Duodenal mucosa (tissue), 2 donors: ENCODE measurements at regions not wholly inside any gene's neighbourhood (a gene's known extent, or its start where the extent isn't known, plus 50 kb on each side); places are given as distances from the start of the nearest gene placed in this dataset.

Experiments
- H3K27ac ChIP-seq: one replicate; pipeline ENCODE4 v1.7.0; 2013; ENCODE audit warnings: low read depth, low read length
- H3K27me3 ChIP-seq, 2 donors: one replicate each; pipeline ENCODE4 v1.7.0; 2013; ENCODE audit warnings: low read length in 2 of 2, control low read depth in 1 of 2; ENCODE audit not compliant: insufficient read depth in 2 of 2, control insufficient read depth in 1 of 2
- H3K36me3 ChIP-seq, 2 donors: one replicate each; pipeline ENCODE4 v1.7.0; 2013; ENCODE audit warnings: low read length in 2 of 2, control low read depth in 1 of 2; ENCODE audit not compliant: insufficient read depth in 2 of 2, control insufficient read depth in 1 of 2
- H3K4me1 ChIP-seq, 2 donors: one replicate each; pipeline ENCODE4 v1.7.0; 2013; ENCODE audit warnings: low read length in 2 of 2, control low read depth in 1 of 2; ENCODE audit not compliant: insufficient read depth in 2 of 2, control insufficient read depth in 1 of 2
- H3K4me3 ChIP-seq, 2 donors: one replicate each; pipeline ENCODE4 v1.7.0; 2013; ENCODE audit warnings: low read length in 2 of 2, low read depth in 1 of 2
- H3K9ac ChIP-seq, 2 donors: one replicate each; pipeline ENCODE4 v1.7.0; 2013; ENCODE audit warnings: low read length in 2 of 2, low read depth in 1 of 2
- H3K9me3 ChIP-seq, 2 donors: one replicate each; pipeline ENCODE4 v1.7.0; 2013; ENCODE audit warnings: low read length in 2 of 2, control low read depth in 1 of 2; ENCODE audit not compliant: control insufficient read depth in 1 of 2

GRCh38 chr1:88219521-88219920, 464.6 kb upstream of the PKN2 start:
- Histone ChIP-seq H3K4me3 (no peak overlapping the region), H3K36me3 (no peaks in the 10 kb centered on the region), H3K27ac (no peak overlapping the region), H3K27me3 (no peaks in the 10 kb centered on the region), H3K4me1 (peaks cover 8 to 11% of the 10 kb centered on the region in 2 donors), H3K9me3 (no peaks in the 10 kb centered on the region), H3K9ac (no peak overlapping the region)

- Histone ChIP-seq H3K9ac (no peak overlapping the region), H3K4me1 (peaks cover 7 to 11% of the 10 kb centered on the region in 2 donors), H3K27ac (no peak overlapping the region), H3K4me3 (no peak overlapping the region), H3K36me3 (no peaks in the 10 kb centered on the region), H3K9me3 (no peaks in the 10 kb centered on the region), H3K27me3 (no peaks in the 10 kb centered on the region)
These were observed 462.7 kb upstream of the PKN2 start for GRCh38 chr1:88221411-88221810.

- Histone ChIP-seq H3K4me1 (no peaks in the 10 kb centered on the region), H3K27me3 (no peaks in the 10 kb centered on the region), H3K4me3 (no peak overlapping the region), H3K9me3 (no peaks in the 10 kb centered on the region), H3K36me3 (no peaks in the 10 kb centered on the region), H3K9ac (no peak overlapping the region), H3K27ac (no peak overlapping the region)
These were observed 459.2 kb upstream of the PKN2 start for GRCh38 chr1:88224906-88225305.

- no peaks in the 10 kb centered on the region for H3K36me3 ChIP-seq
- H3K27ac ChIP-seq = no peak overlapping the region
- no peaks in the 10 kb centered on the region for H3K27me3 ChIP-seq
- H3K4me1 ChIP-seq = no peaks in the 10 kb centered on the region
- H3K4me3 ChIP-seq = no peak overlapping the region
- no peak overlapping the region for H3K9ac ChIP-seq
- no peaks in the 10 kb centered on the region for H3K9me3 ChIP-seq
These were observed 456.0 kb upstream of the PKN2 start for GRCh38 chr1:88228114-88228513.

- Histone ChIP-seq H3K9ac (no peak overlapping the region), H3K4me1 (no peaks in the 10 kb centered on the region), H3K9me3 (no peaks in the 10 kb centered on the region), H3K4me3 (no peak overlapping the region), H3K36me3 (no peaks in the 10 kb centered on the region), H3K27me3 (no peaks in the 10 kb centered on the region), H3K27ac (no peak overlapping the region)
These were observed 453.9 kb upstream of the PKN2 start for GRCh38 chr1:88230126-88230525.

GRCh38 chr1:88237058-88237457, 447.0 kb upstream of the PKN2 start:
- no peaks in the 10 kb centered on the region for H3K4me1 ChIP-seq
- no peaks in the 10 kb centered on the region for H3K9me3 ChIP-seq
- no peak overlapping the region for H3K27ac ChIP-seq
- H3K36me3 ChIP-seq = no peaks in the 10 kb centered on the region
- no peak overlapping the region for H3K4me3 ChIP-seq
- H3K27me3 ChIP-seq = no peaks in the 10 kb centered on the region
- no peak overlapping the region for H3K9ac ChIP-seq

GRCh38 chr1:88239205-88239604, 444.9 kb upstream of the PKN2 start:
- Histone ChIP-seq H3K36me3 (no peaks in the 10 kb centered on the region), H3K27ac (no peak overlapping the region), H3K9me3 (no peaks in the 10 kb centered on the region), H3K4me3 (no peak overlapping the region), H3K9ac (no peak overlapping the region), H3K27me3 (no peaks in the 10 kb centered on the region), H3K4me1 (no peaks in the 10 kb centered on the region)

- Histone ChIP-seq H3K4me3 (no peak overlapping the region), H3K9ac (no peak overlapping the region), H3K27ac (no peak overlapping the region), H3K27me3 (no peaks in the 10 kb centered on the region), H3K9me3 (no peaks in the 10 kb centered on the region), H3K4me1 (no peaks in the 10 kb centered on the region), H3K36me3 (no peaks in the 10 kb centered on the region)
These were observed 436.4 kb upstream of the PKN2 start for GRCh38 chr1:88247666-88248065.

GRCh38 chr1:88250915-88251314, 433.2 kb upstream of the PKN2 start:
- Histone ChIP-seq H3K27me3 (no peaks in the 10 kb centered on the region), H3K4me1 (no peaks in the 10 kb centered on the region), H3K36me3 (no peaks in the 10 kb centered on the region), H3K4me3 (no peak overlapping the region), H3K9me3 (no peaks in the 10 kb centered on the region), H3K9ac (no peak overlapping the region), H3K27ac (no peak overlapping the region)

- no peaks in the 10 kb centered on the region for H3K36me3 ChIP-seq
- H3K4me1 ChIP-seq = no peaks in the 10 kb centered on the region
- no peaks in the 10 kb centered on the region for H3K27me3 ChIP-seq
- H3K27ac ChIP-seq = no peak overlapping the region
- H3K9me3 ChIP-seq = no peaks in the 10 kb centered on the region
- H3K4me3 ChIP-seq = no peak overlapping the region
- no peak overlapping the region for H3K9ac ChIP-seq
These were observed 431.3 kb upstream of the PKN2 start for GRCh38 chr1:88252745-88253144.

- no peak overlapping the region for H3K27ac ChIP-seq
- no peaks in the 10 kb centered on the region for H3K27me3 ChIP-seq
- H3K4me3 ChIP-seq = no peak overlapping the region
- H3K4me1 ChIP-seq = no peaks in the 10 kb centered on the region
- H3K36me3 ChIP-seq = no peaks in the 10 kb centered on the region
- no peaks in the 10 kb centered on the region for H3K9me3 ChIP-seq
- no peak overlapping the region for H3K9ac ChIP-seq
These were observed 418.5 kb upstream of the PKN2 start for GRCh38 chr1:88265606-88266005.
